Hindlimb muscle (tissue), 1 donor: ENCODE measurements at regions not wholly inside any gene's neighbourhood (a gene's known extent, or its start where the extent isn't known, plus 50 kb on each side); places are given as distances from the start of the nearest gene placed in this dataset.

Source experiments
- DNase-seq: peaks from one replicate; pipeline ENCODE4 v3.0.0-alpha.2; 2013

GRCh38 chr9:107732781-107733522 lies 243.4 kb upstream of the KLF4 start:
- no peak for DNase-seq

GRCh38 chr9:107731115-107731762 lies 241.7 kb upstream of the KLF4 start:
- no peak for DNase-seq

- no peak for DNase-seq
These were observed 241.1 kb upstream of the KLF4 start for GRCh38 chr9:107730666-107731065.

GRCh38 chr9:107727086-107727780 lies 237.7 kb upstream of the KLF4 start:
- DNase-seq, result no peak

GRCh38 chr9:107723015-107723414 lies 233.4 kb upstream of the KLF4 start:
- DNase-seq, result no peak

GRCh38 chr9:107721705-107722245 lies 232.2 kb upstream of the KLF4 start:
- DNase-seq, result no peak

GRCh38 chr9:107720501-107720900 lies 230.9 kb upstream of the KLF4 start:
- no peak for DNase-seq

- no peak for DNase-seq
These were observed 228.2 kb upstream of the KLF4 start for GRCh38 chr9:107717529-107718314.

GRCh38 chr9:107715740-107716139 lies 226.2 kb upstream of the KLF4 start:
- DNase-seq, result no peak

- DNase-seq, result no peak
These were observed 223.9 kb upstream of the KLF4 start for GRCh38 chr9:107713470-107713869.

- DNase-seq, result no peak
These were observed 222.8 kb upstream of the KLF4 start for GRCh38 chr9:107712390-107712789.

- DNase-seq, result no peak
These were observed 222.0 kb upstream of the KLF4 start for GRCh38 chr9:107711542-107711941.

GRCh38 chr9:107710953-107711352 lies 221.4 kb upstream of the KLF4 start:
- DNase-seq, result no peak

- DNase-seq, result no peak
These were observed 221.0 kb upstream of the KLF4 start for GRCh38 chr9:107710546-107710945.

- no peak for DNase-seq
These were observed 219.2 kb upstream of the KLF4 start for GRCh38 chr9:107708791-107709190.

- DNase-seq, result no peak
These were observed 218.4 kb upstream of the KLF4 start for GRCh38 chr9:107707915-107708441.

- DNase-seq, result no peak
These were observed 217.9 kb upstream of the KLF4 start for GRCh38 chr9:107707428-107707837.

GRCh38 chr9:107706701-107707427 lies 217.3 kb upstream of the KLF4 start:
- DNase-seq, result no peak

GRCh38 chr9:107705521-107705920 lies 216.0 kb upstream of the KLF4 start:
- DNase-seq, result no peak

- DNase-seq, result no peak
These were observed 215.2 kb upstream of the KLF4 start for GRCh38 chr9:107704774-107705173.

GRCh38 chr9:107703651-107704050 lies 214.1 kb upstream of the KLF4 start:
- DNase-seq, result no peak

GRCh38 chr9:107700847-107701246 lies 211.3 kb upstream of the KLF4 start:
- no peak for DNase-seq
